Endothelial cell of umbilical vein (primary cell): ENCODE measurements at regions not wholly inside any gene's neighbourhood (a gene's known extent, or its start where the extent isn't known, plus 50 kb on each side); places are given as distances from the start of the nearest gene placed in this dataset.

Experiments
- BruUV-seq: library from RNA; stranded (reverse); fragments of 400-500 nt; replicated peaks from 2 replicates; lab custom pipeline; 2021; lab: Mats Ljungman, UMichigan
- CTCF ChIA-PET: fragments of 300-600, 350-600 bp; sonication (Branson Sonifier 250); formaldehyde crosslinking; loops from one replicate; lab custom pipeline; 2021; ENCODE audit warnings: antibody characterized with exemption, inconsistent platforms; lab: Charles Lee
- POLR2A ChIA-PET: fragments of 300-600, 350-600 bp; sonication (Branson Sonifier 250); formaldehyde crosslinking; loops from one replicate; lab custom pipeline; 2021; ENCODE audit warnings: antibody characterized with exemption, inconsistent platforms; lab: Charles Lee
- DNase-seq: peaks from one replicate; pipeline ENCODE4 v3.0.0-alpha.2; 2011; ENCODE audit warnings: low read depth, low spot score
- FAIRE-seq: peaks from 2 replicates; lab custom pipeline; 2011; peaks lifted over from hg19 to GRCh38; lab: Jason Lieb, UNC
- H2AFZ ChIP-seq: 2 replicates; pipeline ENCODE4 v1.6.0; 2012; ENCODE audit warnings: low read depth, low read length, control low read depth, inconsistent platforms
- H3K27ac ChIP-seq: 2 replicates; pipeline ENCODE4 v1.5.1; 2011; ENCODE audit warnings: low read depth, mild to moderate bottlenecking, control low read depth, low read length, moderate library complexity; ENCODE audit not compliant: insufficient read depth
- H3K27me3 ChIP-seq, 2 experiments: 2 replicates each; pipeline versions ENCODE4 v1.6.0 to v1.6.1; 2011; ENCODE audit warnings: low read length in 2 of 2, mixed read lengths in 1 of 2; ENCODE audit not compliant: control insufficient read depth in 2 of 2, insufficient read depth in 2 of 2
- H3K36me3 ChIP-seq, 2 experiments: 2 replicates in 1 of 2; 3 replicates in 1 of 2; pipeline ENCODE4 v1.5.1; 2011; ENCODE audit warnings: low read length in 2 of 2, mild to moderate bottlenecking in 1 of 2, moderate library complexity in 1 of 2; ENCODE audit not compliant: control insufficient read depth in 2 of 2, insufficient read depth in 2 of 2; ENCODE audit errors: extremely low read depth in 1 of 2
- H3K4me1 ChIP-seq: 3 replicates; pipeline ENCODE4 v1.5.1; 2011; ENCODE audit warnings: mild to moderate bottlenecking, low read length; ENCODE audit not compliant: control insufficient read depth, insufficient read depth; ENCODE audit errors: extremely low read depth
- H3K4me2 ChIP-seq: 2 replicates; pipeline ENCODE4 v1.6.1; 2011; ENCODE audit warnings: low read length, control low read depth, mixed read lengths; ENCODE audit not compliant: insufficient read depth
- H3K4me3 ChIP-seq, 3 experiments: fragments of 200-600 bp in 1 of 3; sonication (generic), shearing (Covaris generic) in 1 of 3; replicated peaks in 1 of 3; 2 replicates each; pipeline ENCODE4 v1.5.1; 2011 to 2016; ENCODE audit warnings: control low read depth in 3 of 3, low read length in 3 of 3, mild to moderate bottlenecking in 2 of 3, inconsistent platforms in 1 of 3, low read depth in 1 of 3, moderate library complexity in 1 of 3; ENCODE audit not compliant: insufficient read depth in 1 of 3
- H3K79me2 ChIP-seq: 2 replicates; pipeline ENCODE4 v1.6.0; 2012; ENCODE audit warnings: low read length, inconsistent platforms; ENCODE audit not compliant: control insufficient read depth, insufficient read depth
- H3K9ac ChIP-seq: replicated peaks from 2 replicates; pipeline ENCODE3; 2011; ENCODE audit warnings: low read length, control low read depth; ENCODE audit not compliant: insufficient read depth; ENCODE audit errors: extremely low read depth
- H3K9me1 ChIP-seq: replicated peaks from 3 replicates; pipeline ENCODE4 v1.6.0; 2011; ENCODE audit warnings: mild to moderate bottlenecking, low read length; ENCODE audit not compliant: control insufficient read depth, insufficient read depth; ENCODE audit errors: extremely low read depth
- H3K9me3 ChIP-seq: replicated peaks from 2 replicates; pipeline ENCODE4 v1.5.1; 2012; ENCODE audit warnings: low read length, inconsistent platforms; ENCODE audit not compliant: control insufficient read depth, insufficient read depth
- H4K20me1 ChIP-seq: replicated peaks from 2 replicates; pipeline ENCODE3; 2011; ENCODE audit warnings: mild to moderate bottlenecking, low read length; ENCODE audit not compliant: control insufficient read depth, insufficient read depth; ENCODE audit errors: extremely low read depth
- EZH2 ChIP-seq: IDR thresholded peaks from 2 replicates; pipeline ENCODE4 v1.6.1; 2012; ENCODE audit warnings: borderline replicate concordance, low read depth, mild to moderate bottlenecking, moderate library complexity, low read length, inconsistent platforms; ENCODE audit not compliant: severe bottlenecking
- FOS ChIP-seq: IDR thresholded peaks from 2 replicates; pipeline ENCODE4 v1.6.1; 2011; ENCODE audit warnings: mild to moderate bottlenecking, low read length, moderate library complexity, borderline replicate concordance; ENCODE audit not compliant: insufficient read depth
- GATA2 ChIP-seq: IDR thresholded peaks from 2 replicates; pipeline ENCODE4 v1.7.0; 2011; ENCODE audit warnings: low read depth, mild to moderate bottlenecking, moderate library complexity, mixed read lengths, low read length; ENCODE audit not compliant: insufficient read length, insufficient read depth
- JUN ChIP-seq: IDR thresholded peaks from 2 replicates; pipeline ENCODE4 v1.6.1; 2011; ENCODE audit warnings: borderline replicate concordance, low read depth; ENCODE audit not compliant: insufficient read length, insufficient read depth
- POLR2A ChIP-seq: IDR thresholded peaks from 2 replicates; pipeline ENCODE4 v1.6.1; 2012; ENCODE audit warnings: low read depth, mild to moderate bottlenecking, control low read depth, low read length
- dilution Hi-C: fragments of 300-500 bp; cut with MboI; formaldehyde crosslinking; loops from one replicate; pipeline ENCODE4 v1.15.0; 2019; ENCODE audit warnings: low sequenced_read_pairs; ENCODE audit not compliant: extremely low pct_ligation_motif_present
- intact Hi-C: fragments of 100-400 bp; cut with micrococcal nuclease; formaldehyde crosslinking; loops from one replicate; pipeline ENCODE4 v1.10.0; 2022
- TF ChIP-seq, protein P1 (sequence below), 2 donors: IDR thresholded peaks; 1 replicate in 1 of 2; 2 replicates in 1 of 2; pipeline ENCODE4 v1.5.1; 2011; ENCODE audit warnings: low read length in 2 of 2, mild to moderate bottlenecking in 2 of 2, moderate library complexity in 2 of 2, control low read depth in 1 of 2, inconsistent platforms in 1 of 2, low read depth in 1 of 2; ENCODE audit not compliant: insufficient read depth in 1 of 2; ENCODE audit errors: extremely low read depth in 1 of 2

- peaks cover 4 to 7% of the 10 kb centered on the region in 2 experiments for H3K27me3 ChIP-seq
- dilution Hi-C loops = no loop called here
- H3K4me3 ChIP-seq = no peak overlapping the region
- no TSS peak for BruUV-seq
- no peaks in the 10 kb centered on the region for H3K79me2 ChIP-seq
- no peak for TF ChIP-seq POLR2A
- TF ChIP-seq JUN = no peak
- TF ChIP-seq, protein P1, sequence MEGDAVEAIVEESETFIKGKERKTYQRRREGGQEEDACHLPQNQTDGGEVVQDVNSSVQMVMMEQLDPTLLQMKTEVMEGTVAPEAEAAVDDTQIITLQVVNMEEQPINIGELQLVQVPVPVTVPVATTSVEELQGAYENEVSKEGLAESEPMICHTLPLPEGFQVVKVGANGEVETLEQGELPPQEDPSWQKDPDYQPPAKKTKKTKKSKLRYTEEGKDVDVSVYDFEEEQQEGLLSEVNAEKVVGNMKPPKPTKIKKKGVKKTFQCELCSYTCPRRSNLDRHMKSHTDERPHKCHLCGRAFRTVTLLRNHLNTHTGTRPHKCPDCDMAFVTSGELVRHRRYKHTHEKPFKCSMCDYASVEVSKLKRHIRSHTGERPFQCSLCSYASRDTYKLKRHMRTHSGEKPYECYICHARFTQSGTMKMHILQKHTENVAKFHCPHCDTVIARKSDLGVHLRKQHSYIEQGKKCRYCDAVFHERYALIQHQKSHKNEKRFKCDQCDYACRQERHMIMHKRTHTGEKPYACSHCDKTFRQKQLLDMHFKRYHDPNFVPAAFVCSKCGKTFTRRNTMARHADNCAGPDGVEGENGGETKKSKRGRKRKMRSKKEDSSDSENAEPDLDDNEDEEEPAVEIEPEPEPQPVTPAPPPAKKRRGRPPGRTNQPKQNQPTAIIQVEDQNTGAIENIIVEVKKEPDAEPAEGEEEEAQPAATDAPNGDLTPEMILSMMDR (IDR thresholded peaks at IDR 0.05; ENCODE audit: extremely low read depth in 1 of 2, insufficient read depth in 1 of 2, low read depth in 1 of 2, low read length in 2 of 2) = peak; percentile 63 to 65
- no peak for TF ChIP-seq GATA2
- ChIA-PET POLR2A (no interaction called here), CTCF (interaction anchor here (0.6 to 5.5 kb wide), 28 partner anchors 7 to 519 kb away, joined by 3 to 111 read pairs (median 4); partner anchors contain the start of gene NUAK1)
- H3K9me3 ChIP-seq = no peaks in the 10 kb centered on the region
- H3K36me3 ChIP-seq = no peaks in the 10 kb centered on the region
- H3K4me1 ChIP-seq = peaks cover 9% of the 10 kb centered on the region
- peak; percentile 77 for DNase-seq
- H3K4me2 ChIP-seq = no peak overlapping the region
- H3K27ac ChIP-seq = no peak overlapping the region
- no peaks in the 10 kb centered on the region for H4K20me1 ChIP-seq
- FAIRE-seq = peak; percentile 81
- intact Hi-C loops = loop anchor here (1.0 to 5.0 kb wide), 6 partner anchors 33 to 519 kb away; no protein-coding TSS in a partner anchor
- H3K9me1 ChIP-seq = no peaks in the 10 kb centered on the region
- H3K9ac ChIP-seq = no peak overlapping the region
- no peak overlapping the region for H2AFZ ChIP-seq
These were observed 375.3 kb downstream of the C12orf75 start for GRCh38 chr12:105705765-105706164.

- Histone ChIP-seq H3K36me3 (no peaks in the 10 kb centered on the region), H3K9me3 (no peaks in the 10 kb centered on the region), H3K27me3 (peaks cover 7% of the 10 kb centered on the region in 2 experiments), H3K9ac (no peak overlapping the region), H3K79me2 (no peaks in the 10 kb centered on the region), H3K4me2 (no peak overlapping the region), H3K27ac (no peak overlapping the region), H3K4me3 (no peak overlapping the region), H3K9me1 (no peaks in the 10 kb centered on the region), H2AFZ (no peak overlapping the region), H3K4me1 (peaks cover 9% of the 10 kb centered on the region), H4K20me1 (no peaks in the 10 kb centered on the region)
- FAIRE-seq = peak; percentile 24
- BruUV-seq = no TSS peak
- ChIA-PET POLR2A (no interaction called here), CTCF (interaction anchor here (0.6 to 5.5 kb wide), 27 partner anchors 14 to 518 kb away, joined by 3 to 111 read pairs (median 4); partner anchors contain the start of gene NUAK1)
- intact Hi-C loops (loop anchor here (1.0 to 5.0 kb wide), 3 partner anchors 228 to 371 kb away; no protein-coding TSS in a partner anchor), dilution Hi-C loops (no loop called here)
- peak; percentile 64 for DNase-seq
- TF ChIP-seq FOS (peak; percentile 29), EZH2 (no peak)
These were observed 376.0 kb downstream of the C12orf75 start for GRCh38 chr12:105706321-105706972.
